GM23248 (cell line): ENCODE measurements at regions not wholly inside any gene's neighbourhood (a gene's known extent, or its start where the extent isn't known, plus 50 kb on each side); places are given as distances from the start of the nearest gene placed in this dataset.

Experiments used
- DNase-seq: peaks from one replicate; pipeline ENCODE4 v3.0.0-alpha.2; 2015
- H2AFZ ChIP-seq: fragments of 200-600 bp; sonication (generic); 2 replicates; pipeline ENCODE4 v1.6.1; 2016; ENCODE audit warnings: antibody characterized with exemption
- H3F3A ChIP-seq: fragments of 200-600 bp; sonication (generic); 2 replicates; pipeline ENCODE4 v1.6.1; 2016; ENCODE audit warnings: mild to moderate bottlenecking, antibody characterized with exemption, mixed run types; ENCODE audit not compliant: insufficient read depth
- H3K27ac ChIP-seq: fragments of 200-600 bp; sonication (generic); 2 replicates; pipeline ENCODE4 v1.5.1; 2016; ENCODE audit warnings: mild to moderate bottlenecking
- H3K27me3 ChIP-seq: fragments of 200-600 bp; sonication (generic); replicated peaks from 2 replicates; pipeline ENCODE4 v1.6.1; 2016; ENCODE audit warnings: mild to moderate bottlenecking; ENCODE audit not compliant: insufficient read depth
- H3K36me3 ChIP-seq: fragments of 200-600 bp; sonication (generic); 2 replicates; pipeline ENCODE4 v1.6.1; 2016; ENCODE audit warnings: low read depth, mild to moderate bottlenecking
- H3K4me1 ChIP-seq: fragments of 200-600 bp; sonication (generic); 2 replicates; pipeline ENCODE4 v1.6.1; 2016; ENCODE audit warnings: mild to moderate bottlenecking; ENCODE audit not compliant: insufficient read depth
- H3K4me2 ChIP-seq: fragments of 200-600 bp; sonication (generic); one replicate; pipeline ENCODE4 v1.6.1; 2016; ENCODE audit warnings: mild to moderate bottlenecking; ENCODE audit not compliant: unreplicated experiment
- H3K4me3 ChIP-seq: fragments of 200-600 bp; sonication (generic); 2 replicates; pipeline ENCODE4 v1.5.1; 2016; ENCODE audit warnings: mild to moderate bottlenecking
- H3K79me2 ChIP-seq: fragments of 200-600 bp; sonication (generic); 2 replicates; pipeline ENCODE4 v1.6.1; 2016; ENCODE audit warnings: mild to moderate bottlenecking; ENCODE audit not compliant: insufficient read depth
- H3K9ac ChIP-seq: fragments of 200-600 bp; sonication (generic); 2 replicates; pipeline ENCODE4 v1.6.1; 2016; ENCODE audit warnings: mild to moderate bottlenecking
- H3K9me2 ChIP-seq: fragments of 200-600 bp; sonication (generic); 2 replicates; pipeline ENCODE4 v1.6.1; 2016; ENCODE audit warnings: mixed run types, mild to moderate bottlenecking, moderate library complexity; ENCODE audit not compliant: insufficient read depth
- H3K9me3 ChIP-seq: fragments of 200-600 bp; sonication (generic); one replicate; pipeline ENCODE4 v1.6.1; 2017; ENCODE audit warnings: low read depth
- H4K20me1 ChIP-seq: fragments of 200-600 bp; sonication (generic); 2 replicates; pipeline ENCODE4 v1.6.0; 2016; ENCODE audit not compliant: insufficient read depth
- EZH2 ChIP-seq: fragments of 200-600 bp; sonication (generic); IDR thresholded peaks from 2 replicates; pipeline ENCODE4 v1.6.1; 2018; ENCODE audit warnings: antibody characterized with exemption, mild to moderate bottlenecking; ENCODE audit not compliant: insufficient read depth, poor library complexity, severe bottlenecking
- EZH2phosphoT487 ChIP-seq: fragments of 200-600 bp; sonication (generic); IDR thresholded peaks from 2 replicates; pipeline ENCODE4 v1.6.1; 2018; ENCODE audit warnings: antibody characterized with exemption, moderate library complexity, mild to moderate bottlenecking, low read depth; ENCODE audit not compliant: insufficient read depth
- WGBS, 2 experiments: methylation state at CpG; one replicate each; pipeline ENCODE4 v1.1.6; 2015 to 2017; ENCODE audit warnings: low lambda C conversion rate in 2 of 2, low coverage in 1 of 2; ENCODE audit errors: missing lambda C conversion rate in 2 of 2; 5-methylcytosine and 5-hydroxymethylcytosine counted together
- in situ Hi-C: fragments of 300-500 bp; cut with MboI; formaldehyde crosslinking; loops from 2 replicates; pipeline ENCODE4 v1.15.0; 2020

DNA sequence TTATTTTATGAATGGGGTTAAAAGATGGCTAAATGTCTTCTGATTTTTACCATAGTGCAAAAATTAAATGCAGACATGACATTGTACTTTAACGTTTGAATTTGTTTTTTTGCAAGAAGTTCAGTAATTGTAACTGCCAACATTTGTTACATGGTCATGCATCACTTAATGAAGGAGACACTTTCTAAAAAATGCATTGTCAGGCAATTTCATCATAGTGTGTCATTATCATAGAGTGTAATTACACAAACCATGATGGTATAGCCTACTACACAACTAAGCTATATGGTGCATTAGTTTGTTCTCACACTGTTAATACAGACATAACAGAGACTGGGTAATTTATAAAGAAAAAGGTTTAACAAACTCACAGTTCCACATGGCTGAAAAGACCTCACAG, 50.0 kb upstream of the NAA35 start:
- 2 to 6% methylated on average over 1 of the region's 1 CpG for WGBS, 2 experiments
- no peaks in the 10 kb centered on the region for H3K9me3 ChIP-seq
- H3K36me3 ChIP-seq = no peaks in the 10 kb centered on the region
- no peak overlapping the region for H3K4me3 ChIP-seq
- no peaks in the 10 kb centered on the region for H4K20me1 ChIP-seq
- no peak overlapping the region for H3K27ac ChIP-seq
- no peaks in the 10 kb centered on the region for H3K27me3 ChIP-seq
- H3F3A ChIP-seq = no peaks in the 10 kb centered on the region
- in situ Hi-C loops = no loop called here
- no peak overlapping the region for H3K4me2 ChIP-seq
- no peaks in the 10 kb centered on the region for H3K9me2 ChIP-seq
- no peak overlapping the region for H3K9ac ChIP-seq
- no peaks in the 10 kb centered on the region for H3K4me1 ChIP-seq
- no peak overlapping the region for H2AFZ ChIP-seq
- no peaks in the 10 kb centered on the region for H3K79me2 ChIP-seq
- TF ChIP-seq EZH2 (no peak), EZH2phosphoT487 (no peak)
- no peak for DNase-seq
